ENCODE measurements at regions not wholly inside any gene's neighbourhood (a gene's known extent, or its start where the extent isn't known, plus 50 kb on each side); places are given as distances from the start of the nearest gene placed in this dataset.

- TF ChIP-seq CTCF (IDR thresholded peaks at IDR 0.05) = no peak
- TF ChIP-seq POLR2AphosphoS5 (IDR thresholded peaks at IDR 0.05; ENCODE audit: insufficient read depth in 1 of 2, low read depth in 1 of 2) = no peak
- no peak for TF ChIP-seq POLR2A (IDR thresholded peaks at IDR 0.05)
Measured at GRCh38 chr3:182440101-182440500, 353.2 kb upstream of the ATP11B start.

All from vagina (tissue), 2 donors.